Left forelimb (tissue), 1 donor: ENCODE measurements at regions not wholly inside any gene's neighbourhood (a gene's known extent, or its start where the extent isn't known, plus 50 kb on each side); places are given as distances from the start of the nearest gene placed in this dataset.
"Not testable (repeated sequence)": the region's sequence is repeated elsewhere in the genome, so short reads cannot be mapped to it uniquely, and the experiment has no call there.

Source experiments
- DNase-seq: peaks from one replicate; pipeline ENCODE4 v3.0.0-alpha.2; 2018; ENCODE audit warnings: low spot score

- DNase-seq, result no peak
These were observed 1328.0 kb downstream of the GATA3 start for GRCh38 chr10:9382533-9382866.

- DNase-seq, result no peak
These were observed 1336.0 kb downstream of the GATA3 start for GRCh38 chr10:9390516-9390915.

DNA sequence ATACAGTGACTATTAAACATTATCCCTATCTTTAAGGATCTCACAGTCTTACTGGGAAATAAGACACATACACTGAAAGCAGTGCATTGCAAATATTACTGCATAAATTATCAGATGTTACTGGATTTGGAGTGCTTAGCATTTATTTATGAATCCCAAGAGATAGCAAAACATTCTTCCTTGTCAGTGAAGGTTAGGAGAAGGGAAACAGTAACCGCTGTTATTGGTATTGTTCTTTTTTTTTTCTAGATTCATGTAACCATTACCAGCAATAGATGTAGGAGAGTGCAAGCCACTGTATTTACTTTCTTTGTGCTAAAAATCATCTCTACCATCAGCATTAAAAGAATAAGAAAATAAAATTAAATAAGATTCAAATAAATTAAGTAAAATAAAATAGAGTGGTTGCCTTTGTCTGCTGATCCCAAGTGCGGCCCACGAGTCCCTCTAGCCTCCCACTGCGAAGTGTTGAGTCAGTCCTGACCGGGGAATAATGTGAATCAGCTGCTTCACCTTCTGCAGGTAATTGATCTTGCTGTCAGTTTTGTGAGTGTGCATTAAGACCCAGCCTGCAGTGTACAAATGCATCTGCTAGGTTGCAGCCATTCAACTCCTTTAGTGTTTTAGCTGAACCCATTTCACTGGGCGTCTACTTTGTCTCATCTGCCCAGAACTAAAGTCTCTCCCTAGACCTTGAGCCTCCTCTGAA is 1344.9 kb downstream of the GATA3 start:
- DNase-seq, result no peak

GRCh38 chr10:9402067-9402466 is 1347.6 kb downstream of the GATA3 start:
- not testable (repeated sequence) for DNase-seq

DNA sequence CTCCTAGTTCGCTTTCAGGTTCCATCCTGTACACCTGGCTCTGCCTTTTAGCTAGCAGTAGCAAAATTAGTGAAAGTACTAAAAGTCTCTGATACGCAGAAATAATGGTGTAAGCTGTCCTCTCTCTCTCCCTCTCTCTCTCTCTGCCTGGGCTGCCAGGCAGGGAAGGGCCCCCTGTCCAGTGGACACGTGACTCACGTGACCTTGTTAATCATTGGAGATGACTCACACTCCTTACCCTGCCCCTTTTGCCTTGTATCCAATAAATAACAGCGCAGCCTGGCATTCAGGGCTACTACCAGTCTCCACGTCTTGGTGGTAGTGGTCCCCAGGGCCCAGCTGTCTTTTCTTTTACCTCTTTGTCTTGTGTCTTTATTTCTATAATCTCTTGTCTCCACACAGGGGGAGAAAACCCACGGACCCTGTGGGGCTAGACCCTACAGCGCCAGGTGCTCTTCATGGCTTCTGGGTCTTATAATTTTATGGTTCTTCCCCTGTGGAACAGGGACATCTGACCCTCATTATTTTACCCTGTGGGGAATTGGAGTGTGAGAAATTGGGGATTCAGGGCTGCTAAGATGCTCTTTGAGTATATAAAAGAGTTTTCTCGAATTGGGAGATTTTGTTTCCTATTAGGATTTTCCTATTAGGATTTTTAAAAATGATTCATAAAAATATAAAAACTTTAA is 1348.2 kb downstream of the GATA3 start:
- not testable (repeated sequence) for DNase-seq

- not testable (repeated sequence) for DNase-seq
These were observed 1352.7 kb downstream of the GATA3 start for GRCh38 chr10:9407201-9407600.

GRCh38 chr10:9416331-9416730 is 1361.8 kb downstream of the GATA3 start:
- no peak for DNase-seq

GRCh38 chr10:9419757-9420156 is 1365.3 kb downstream of the GATA3 start:
- no peak for DNase-seq

DNA sequence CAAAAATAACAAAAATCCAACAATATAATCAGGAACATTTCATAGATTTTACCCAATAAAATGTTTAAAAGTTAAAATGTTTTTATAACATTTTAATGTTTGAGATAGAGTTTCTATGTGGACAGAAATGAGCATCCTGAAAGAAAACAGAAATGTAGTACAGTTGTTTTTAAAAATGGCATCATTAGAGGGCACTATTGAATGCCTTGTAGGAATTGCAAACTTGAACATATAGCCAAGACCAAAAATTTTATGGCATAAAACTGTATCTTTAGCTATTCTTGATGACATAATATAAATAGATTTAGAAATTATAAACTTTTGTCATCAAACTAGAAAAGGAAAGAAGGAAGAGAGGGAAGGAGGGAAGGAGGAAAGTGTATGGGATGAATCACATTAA is 1372.7 kb downstream of the GATA3 start:
- no peak for DNase-seq

DNA sequence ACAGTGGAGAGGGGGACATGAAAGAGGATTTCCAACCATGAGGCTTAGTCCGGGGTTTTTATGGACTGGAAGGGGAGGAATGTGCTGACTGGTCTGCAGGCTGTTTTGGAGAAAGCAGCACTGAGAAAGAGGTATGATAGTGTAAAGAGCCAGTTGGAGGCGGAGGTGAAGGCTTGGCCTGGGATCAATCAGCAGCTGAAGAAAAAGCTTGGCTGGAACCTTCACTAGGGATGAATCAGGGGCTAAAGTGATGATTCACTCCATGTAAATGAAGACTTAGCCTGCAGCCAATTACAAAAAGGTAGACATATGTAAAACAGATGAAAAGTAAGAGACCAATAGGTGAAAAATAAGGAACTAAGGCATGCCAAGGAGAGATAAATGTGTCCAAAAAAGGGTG is 1382.6 kb downstream of the GATA3 start:
- no peak for DNase-seq

DNA sequence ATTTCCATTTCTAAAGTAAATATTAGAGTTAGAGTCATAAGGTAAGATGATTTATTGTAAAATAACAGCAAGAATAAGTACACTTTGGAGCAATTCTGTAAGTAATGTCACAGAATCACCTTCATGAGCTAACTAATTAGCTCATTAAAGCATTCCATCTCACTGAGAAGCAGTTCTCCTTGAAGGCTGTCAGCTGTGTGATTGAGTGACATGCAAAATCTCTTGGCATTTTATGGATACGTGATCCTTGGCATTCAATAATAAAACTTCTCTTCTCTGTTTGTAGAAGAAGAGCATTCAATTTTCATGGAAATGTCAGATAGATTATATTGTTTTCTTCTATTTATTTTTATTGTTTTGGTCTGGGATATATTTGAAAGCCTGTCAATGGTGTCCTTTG is 1389.3 kb downstream of the GATA3 start:
- no peak for DNase-seq

DNA sequence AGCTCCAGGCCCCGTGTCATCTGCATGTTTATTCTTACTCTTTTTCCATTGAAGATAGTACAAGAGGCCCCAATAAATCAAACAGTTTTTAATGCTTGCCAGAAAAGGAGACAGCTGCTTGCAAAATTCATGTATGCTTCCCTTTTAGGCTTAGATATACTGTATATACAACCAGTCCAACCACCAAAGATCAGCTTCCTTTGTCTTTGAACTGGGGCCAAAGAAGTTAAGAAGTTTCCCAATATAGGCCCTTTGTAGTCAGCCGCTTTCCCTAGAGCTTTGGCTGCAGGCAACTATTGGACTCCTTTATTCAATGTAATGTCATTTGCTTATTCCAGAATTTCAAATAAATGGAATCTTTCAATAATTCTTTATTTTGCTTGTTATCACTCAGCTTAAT is 1395.0 kb downstream of the GATA3 start:
- DNase-seq, result no peak

DNA sequence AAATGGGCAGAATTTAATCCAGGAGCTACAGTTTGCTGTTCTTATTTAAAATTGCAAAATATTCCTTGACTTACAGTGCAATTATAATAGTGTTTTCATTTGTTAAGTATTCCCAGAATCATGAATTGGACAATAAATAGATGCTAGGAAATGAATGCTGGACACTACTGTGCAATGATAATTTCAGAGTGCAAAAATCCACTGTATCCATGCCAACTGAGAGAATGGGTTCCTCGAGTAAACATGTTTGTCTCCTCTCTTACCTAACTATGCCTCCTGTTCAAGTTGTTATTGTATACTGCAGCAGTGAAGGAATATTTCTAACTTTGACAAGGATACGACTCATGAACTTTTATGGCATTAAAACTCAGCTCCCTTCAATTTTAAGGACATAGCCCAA is 1396.3 kb downstream of the GATA3 start:
- no peak for DNase-seq

DNA sequence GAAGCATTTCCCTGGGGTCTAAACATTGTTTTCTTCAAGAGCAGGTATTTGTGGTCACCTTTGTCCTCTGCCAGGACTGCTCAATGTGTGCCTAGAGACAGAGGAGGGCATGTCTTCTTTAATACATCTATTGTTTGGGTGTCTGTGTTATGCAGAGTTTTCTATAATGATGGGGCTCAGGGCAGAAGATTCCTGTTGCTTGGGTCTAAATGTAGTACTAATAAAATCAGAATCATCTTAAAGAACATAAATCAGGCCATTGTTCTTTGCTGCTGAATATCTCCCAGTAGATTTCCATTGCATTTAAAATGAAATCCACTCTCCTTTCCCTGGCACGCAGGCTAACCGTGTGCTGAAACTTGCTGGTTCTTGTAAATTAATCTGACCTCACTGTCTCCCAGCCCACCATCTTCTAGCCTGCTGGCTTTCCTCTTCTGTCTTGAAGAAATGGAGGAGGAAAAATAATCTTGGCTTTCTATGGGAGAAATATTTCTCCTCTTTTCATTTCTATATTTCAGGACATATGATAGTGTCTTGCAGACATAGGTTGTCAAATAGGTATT is 1396.8 kb downstream of the GATA3 start:
- DNase-seq, result no peak

DNA sequence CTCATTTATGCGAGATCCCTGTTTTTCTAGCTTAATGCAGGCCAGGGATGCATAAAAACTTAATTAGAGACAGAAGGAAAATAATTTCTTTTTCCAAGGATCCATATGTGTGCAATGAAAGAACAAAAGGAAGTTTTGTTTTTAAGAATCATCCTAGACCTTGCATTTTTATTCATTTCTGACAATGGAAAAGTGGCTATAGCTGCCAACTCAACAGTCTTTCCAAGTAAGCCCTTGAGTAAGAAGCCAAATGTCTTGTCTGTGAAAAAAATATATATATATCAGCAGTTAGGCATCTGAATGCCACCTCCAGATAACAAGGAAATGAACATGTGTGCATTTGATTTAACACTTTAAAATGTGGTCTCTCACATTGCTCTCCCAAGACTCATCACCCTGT is 1397.6 kb downstream of the GATA3 start:
- DNase-seq, result no peak

GRCh38 chr10:9453871-9454270 is 1399.4 kb downstream of the GATA3 start:
- not testable (repeated sequence) for DNase-seq

DNA sequence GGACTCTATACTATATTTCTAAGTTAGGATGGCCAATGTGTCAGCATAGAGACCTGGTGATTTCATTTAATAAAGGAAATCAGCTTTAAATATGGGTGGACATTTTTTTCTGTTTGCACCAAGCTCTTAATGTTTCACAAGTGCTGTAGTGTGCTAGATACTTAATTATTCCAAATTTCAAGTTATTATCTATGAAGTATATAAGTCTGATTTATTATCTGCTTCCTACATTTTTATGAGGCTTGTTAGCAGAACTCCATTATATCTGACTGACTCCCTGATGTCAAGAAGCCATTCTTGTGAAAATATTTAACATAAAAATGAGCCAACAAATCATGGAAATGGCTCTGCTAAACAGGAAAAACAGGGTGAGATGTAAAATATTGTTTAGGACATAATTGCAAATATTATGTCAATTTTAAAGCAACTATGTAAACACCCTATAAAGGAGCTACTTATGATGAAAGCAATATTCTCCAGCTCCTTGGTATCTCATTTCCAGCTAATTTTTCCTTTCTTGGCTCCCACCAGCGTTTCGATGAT is 1415.2 kb downstream of the GATA3 start:
- DNase-seq, result no peak

DNA sequence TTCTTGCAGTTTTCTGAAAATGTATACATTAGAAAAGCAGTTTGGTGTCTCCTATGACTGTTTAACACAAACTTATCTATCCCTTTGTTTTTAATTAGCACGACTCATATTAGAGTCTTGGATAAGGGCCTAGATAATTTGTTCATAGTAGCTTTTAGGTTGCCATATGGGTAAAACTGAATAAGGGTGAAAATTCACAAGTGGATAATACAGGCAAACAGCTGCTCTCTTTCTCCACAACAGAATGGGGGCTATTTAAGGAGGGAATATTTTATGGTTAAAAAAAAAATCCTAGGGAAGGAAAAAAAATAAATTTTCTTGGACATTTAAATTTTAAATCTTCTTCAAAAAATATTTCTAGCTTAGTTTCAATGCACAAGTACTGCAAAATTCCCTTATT is 1416.1 kb downstream of the GATA3 start:
- no peak for DNase-seq

- no peak for DNase-seq
These were observed 1447.5 kb downstream of the GATA3 start for GRCh38 chr10:9501944-9502343.

DNA sequence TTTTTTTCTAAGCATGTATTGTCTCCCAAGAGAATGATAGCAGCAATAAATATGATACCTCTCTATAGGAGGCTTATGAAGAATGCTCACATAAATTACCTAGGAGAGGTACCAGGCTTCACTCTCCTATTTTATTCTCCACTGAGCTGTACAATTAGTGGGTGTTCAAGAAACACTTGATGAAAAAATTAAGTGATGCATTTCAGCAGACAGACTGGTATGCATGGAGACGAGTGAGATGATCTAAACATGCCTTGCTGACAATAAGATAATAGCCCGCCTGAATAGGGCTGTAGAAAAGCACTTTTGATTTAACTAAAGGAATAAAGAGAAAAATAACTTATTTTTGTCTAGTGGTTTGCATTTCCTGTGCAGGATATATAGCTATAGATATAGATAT is 1449.7 kb downstream of the GATA3 start:
- no peak for DNase-seq

GRCh38 chr10:9505546-9505945 is 1451.1 kb downstream of the GATA3 start:
- DNase-seq, result no peak

DNA sequence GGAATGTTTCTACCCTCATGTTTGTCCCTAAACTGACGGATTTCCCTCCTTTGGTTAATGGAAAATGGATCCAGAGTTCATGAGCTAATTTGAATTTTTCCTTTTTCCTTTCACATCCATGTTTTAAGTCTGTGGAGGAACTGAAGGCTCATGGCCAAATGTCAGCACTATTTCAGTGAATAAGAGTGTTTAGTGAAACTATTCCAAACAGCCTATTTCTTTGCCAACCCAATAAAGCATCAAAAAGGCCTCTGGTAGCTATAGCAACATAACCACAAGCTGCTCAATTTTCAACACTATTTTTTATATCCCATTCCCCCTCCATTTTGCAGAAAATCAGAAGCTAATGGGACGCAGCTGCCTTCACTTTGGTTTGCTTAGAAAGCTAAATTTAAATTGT is 1454.1 kb downstream of the GATA3 start:
- no peak for DNase-seq

DNA sequence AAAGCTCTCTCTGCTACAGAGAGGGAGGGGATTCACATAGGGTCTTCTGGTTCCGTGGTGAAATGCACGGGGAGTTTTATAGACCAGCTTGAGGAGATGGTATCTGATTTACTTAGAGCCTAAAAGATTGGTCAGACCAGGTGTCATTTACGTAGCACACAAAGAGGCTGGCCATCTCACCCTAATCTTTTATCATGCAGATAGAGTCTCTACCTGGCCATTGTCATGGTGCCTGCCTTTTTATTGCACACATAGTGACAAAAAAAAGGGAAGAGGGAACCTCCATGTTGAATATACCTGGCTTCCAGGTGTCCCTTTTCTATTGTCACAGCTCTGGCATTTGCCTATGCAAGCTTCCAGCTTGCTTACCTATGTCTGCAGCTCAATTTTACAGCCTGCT is 1456.1 kb downstream of the GATA3 start:
- no peak for DNase-seq
